ENCODE measurements at regions not wholly inside any gene's neighbourhood (a gene's known extent, or its start where the extent isn't known, plus 50 kb on each side); places are given as distances from the start of the nearest gene placed in this dataset.

DNA sequence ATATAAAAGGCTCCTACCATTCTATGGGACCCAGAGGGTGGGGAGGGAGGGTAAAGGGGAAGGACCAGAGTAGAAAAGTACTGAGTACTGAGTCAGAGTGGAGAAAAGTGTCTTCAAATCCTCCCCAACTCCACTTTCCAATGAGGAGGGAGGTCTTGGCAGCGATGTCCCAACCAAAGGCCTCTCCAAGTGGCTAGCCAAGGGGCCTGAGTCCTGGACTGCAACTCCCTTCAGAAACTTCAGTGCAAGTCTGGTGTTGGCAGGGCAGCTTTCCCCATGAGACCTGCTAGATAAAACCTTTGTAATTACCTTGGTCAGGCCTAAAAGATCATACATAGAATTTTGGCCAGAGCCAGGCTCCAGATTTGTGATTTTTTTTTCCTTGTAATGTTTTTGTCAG, 111.3 kb upstream of the TNPO1 start (continued):
- TF ChIP-seq KAT2B (IDR thresholded peaks at IDR 0.05; ENCODE audit: low read depth, low read length) (no peak), ZNF695 (CRISPR knock-in tag; IDR thresholded peaks at IDR 0.05) (no peak), CBX2 (IDR thresholded peaks at IDR 0.05; ENCODE audit: insufficient read depth, low read length, poor library complexity, severe bottlenecking) (no peak), L3MBTL2 (IDR thresholded peaks at IDR 0.05) (no peak), SAFB2 (IDR thresholded peaks at IDR 0.05; ENCODE audit: borderline replicate concordance, low read depth, low read length, severe bottlenecking) (no peak), ZNF124 (CRISPR knock-in tag; IDR thresholded peaks at IDR 0.05) (no peak), ZBTB26 (CRISPR knock-in tag; IDR thresholded peaks at IDR 0.05) (no peak), ATF4 (CRISPR knock-in tag; IDR thresholded peaks at IDR 0.05) (no peak), HDAC1 (IDR thresholded peaks at IDR 0.05) (no peak), CLOCK (CRISPR knock-in tag; IDR thresholded peaks at IDR 0.05; ENCODE audit: borderline replicate concordance) (no peak), GATA2 (CRISPR knock-in tag; IDR thresholded peaks at IDR 0.05) (no peak)
- TF ChIP-seq, protein P1, sequence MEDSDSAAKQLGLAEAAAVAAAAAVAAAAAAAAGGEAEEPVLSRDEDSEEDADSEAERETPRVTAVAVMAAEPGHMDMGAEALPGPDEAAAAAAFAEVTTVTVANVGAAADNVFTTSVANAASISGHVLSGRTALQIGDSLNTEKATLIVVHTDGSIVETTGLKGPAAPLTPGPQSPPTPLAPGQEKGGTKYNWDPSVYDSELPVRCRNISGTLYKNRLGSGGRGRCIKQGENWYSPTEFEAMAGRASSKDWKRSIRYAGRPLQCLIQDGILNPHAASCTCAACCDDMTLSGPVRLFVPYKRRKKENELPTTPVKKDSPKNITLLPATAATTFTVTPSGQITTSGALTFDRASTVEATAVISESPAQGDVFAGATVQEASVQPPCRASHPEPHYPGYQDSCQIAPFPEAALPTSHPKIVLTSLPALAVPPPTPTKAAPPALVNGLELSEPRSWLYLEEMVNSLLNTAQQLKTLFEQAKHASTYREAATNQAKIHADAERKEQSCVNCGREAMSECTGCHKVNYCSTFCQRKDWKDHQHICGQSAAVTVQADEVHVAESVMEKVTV (CRISPR knock-in tag; IDR thresholded peaks at IDR 0.05) = no peak
- TF ChIP-seq, protein P2, sequence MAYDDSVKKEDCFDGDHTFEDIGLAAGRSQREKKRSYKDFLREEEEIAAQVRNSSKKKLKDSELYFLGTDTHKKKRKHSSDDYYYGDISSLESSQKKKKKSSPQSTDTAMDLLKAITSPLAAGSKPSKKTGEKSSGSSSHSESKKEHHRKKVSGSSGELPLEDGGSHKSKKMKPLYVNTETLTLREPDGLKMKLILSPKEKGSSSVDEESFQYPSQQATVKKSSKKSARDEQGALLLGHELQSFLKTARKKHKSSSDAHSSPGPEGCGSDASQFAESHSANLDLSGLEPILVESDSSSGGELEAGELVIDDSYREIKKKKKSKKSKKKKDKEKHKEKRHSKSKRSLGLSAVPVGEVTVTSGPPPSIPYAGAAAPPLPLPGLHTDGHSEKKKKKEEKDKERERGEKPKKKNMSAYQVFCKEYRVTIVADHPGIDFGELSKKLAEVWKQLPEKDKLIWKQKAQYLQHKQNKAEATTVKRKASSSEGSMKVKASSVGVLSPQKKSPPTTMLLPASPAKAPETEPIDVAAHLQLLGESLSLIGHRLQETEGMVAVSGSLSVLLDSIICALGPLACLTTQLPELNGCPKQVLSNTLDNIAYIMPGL (CRISPR knock-in tag; IDR thresholded peaks at IDR 0.05) = no peak
